ENCODE measurements at regions not wholly inside any gene's neighbourhood (a gene's known extent, or its start where the extent isn't known, plus 50 kb on each side); places are given as distances from the start of the nearest gene placed in this dataset.
"Not testable (repeated sequence)": the region's sequence is repeated elsewhere in the genome, so short reads cannot be mapped to it uniquely, and the experiment has no call there.

- no peak for DNase-seq
Measured at GRCh38 chr4:27728892-27729291, 868.3 kb downstream of the STIM2 start.

DNA sequence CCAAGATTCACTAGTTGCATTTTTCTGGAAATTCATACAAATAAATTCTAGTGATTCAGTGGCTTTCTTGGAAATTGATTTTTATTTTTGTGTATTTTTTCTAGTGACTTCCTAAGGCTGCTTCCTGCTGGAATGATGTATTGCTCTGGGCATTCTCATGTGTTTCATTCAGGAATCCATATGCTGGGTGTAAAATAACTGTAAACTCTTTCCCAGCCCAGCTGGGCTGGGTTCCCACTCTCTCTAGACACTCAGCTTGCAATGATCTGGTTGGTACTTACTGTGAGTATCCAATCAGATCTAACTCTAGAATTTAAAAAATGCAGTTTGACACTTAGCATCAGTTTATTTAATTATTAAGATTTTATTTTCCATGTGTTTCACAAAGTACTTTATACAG, 882.2 kb downstream of the STIM2 start:
- peak; percentile 38 to 46 for DNase-seq

DNA sequence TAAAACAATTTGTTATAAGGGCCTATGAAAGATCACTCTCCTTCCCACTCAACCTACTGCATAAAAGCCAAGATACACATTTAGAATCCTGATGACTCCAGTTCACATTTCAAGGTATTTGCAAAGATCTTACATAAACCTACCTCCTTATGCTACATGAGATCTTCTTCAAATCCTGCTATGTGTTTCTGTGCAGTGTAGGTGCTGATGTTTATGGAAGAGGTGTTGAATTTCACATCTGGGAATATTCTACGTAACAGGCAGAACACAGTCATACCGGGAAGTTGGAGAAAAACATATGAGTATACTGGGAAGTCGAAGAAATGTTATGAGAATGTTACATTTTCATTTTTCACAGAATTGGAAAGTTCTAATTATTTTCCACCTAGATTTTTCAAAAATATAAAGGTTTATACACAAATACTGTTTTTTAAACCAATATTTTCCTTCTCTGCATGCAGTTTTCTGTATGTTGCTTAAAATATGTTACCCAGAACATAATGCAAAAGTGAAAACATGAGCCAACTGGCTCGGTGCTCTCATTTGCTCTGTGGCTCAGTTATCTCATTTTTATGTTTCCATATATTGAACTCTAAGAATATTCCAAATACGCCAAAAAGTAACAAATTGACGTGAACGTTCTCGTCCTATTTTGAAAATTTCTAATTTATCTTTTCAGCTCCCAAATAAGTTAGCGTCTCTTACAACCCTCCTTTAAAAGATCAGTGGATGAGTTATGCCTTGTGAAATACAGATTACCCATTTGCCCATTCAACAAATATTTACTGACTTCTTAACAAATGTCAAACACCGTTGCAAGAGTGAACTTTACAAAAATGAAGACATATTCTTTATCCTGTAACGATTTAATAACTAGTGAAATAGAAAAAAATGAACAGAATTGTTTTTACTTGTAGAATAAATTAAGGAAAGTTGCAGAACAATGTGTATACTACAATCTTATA, 899.3 kb downstream of the STIM2 start:
- DNase-seq, result no peak

DNA sequence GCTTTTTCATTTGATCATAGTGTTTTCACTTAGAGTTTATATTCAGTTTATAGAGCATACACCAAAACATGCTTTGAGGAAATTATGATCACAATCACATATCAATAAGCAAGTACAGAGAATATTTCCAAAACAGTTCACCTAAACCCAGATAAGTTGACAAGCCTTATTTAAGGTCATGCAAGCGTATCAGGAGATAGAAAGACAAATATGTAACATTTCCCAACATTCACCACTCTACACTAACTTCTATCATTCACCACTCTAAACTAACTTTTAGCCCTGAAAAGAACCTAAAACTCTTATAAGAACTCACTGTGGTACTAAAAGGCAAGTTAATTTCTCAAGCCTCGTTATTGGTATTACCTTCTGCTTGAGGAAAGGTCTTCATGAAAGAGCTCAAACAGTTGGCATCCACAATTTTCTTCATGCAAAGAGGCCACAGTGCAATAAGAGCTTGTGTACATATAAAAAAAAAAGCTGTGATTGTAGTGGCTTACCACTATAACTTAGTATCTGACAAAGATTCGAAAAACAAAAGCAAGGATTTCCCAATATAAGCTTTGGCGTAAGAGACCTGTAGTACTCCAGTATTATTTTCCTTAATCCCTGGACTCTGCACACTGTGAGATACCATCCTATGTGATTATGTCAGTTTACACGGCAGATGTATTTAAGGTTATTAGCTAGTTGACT, 903.3 kb downstream of the STIM2 start:
- no peak for DNase-seq

DNA sequence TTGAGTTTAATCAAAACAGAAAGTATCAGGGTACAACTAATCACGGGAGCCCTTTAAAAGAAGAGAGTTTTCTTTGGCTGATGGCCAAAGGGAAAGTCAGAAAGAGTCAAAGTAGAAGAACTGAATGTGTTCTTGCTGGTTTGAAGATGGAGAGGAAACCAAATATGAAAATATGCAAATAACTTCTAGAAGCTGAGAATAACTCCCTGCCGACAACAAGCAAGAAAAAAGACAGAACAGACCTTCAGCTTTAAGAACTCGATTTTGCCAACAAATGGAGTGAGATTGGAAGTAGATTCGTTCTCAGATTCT, 903.8 kb downstream of the STIM2 start:
- no peak for DNase-seq

DNA sequence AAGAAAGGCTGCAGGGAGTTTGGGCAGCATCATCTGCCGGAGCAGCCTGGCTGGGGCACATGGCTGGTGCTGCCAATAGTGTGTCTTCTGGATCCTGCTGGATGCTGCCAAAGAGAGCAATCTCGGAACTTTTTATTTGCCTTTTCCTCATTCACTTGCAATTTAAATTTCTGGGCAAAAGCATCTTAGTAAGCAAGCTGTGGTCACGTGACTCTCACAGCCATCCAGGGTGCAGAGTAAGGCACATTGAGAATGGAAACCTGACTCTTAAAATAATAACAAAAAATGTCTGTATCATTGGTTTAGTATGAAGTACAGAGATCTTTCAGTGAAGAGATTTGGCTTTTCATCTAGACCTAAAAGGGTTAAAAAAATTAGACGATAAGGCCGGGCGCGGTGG, 910.3 kb downstream of the STIM2 start:
- DNase-seq, result no peak

GRCh38 chr4:27775156-27775555, 914.5 kb downstream of the STIM2 start:
- no peak for DNase-seq

DNA sequence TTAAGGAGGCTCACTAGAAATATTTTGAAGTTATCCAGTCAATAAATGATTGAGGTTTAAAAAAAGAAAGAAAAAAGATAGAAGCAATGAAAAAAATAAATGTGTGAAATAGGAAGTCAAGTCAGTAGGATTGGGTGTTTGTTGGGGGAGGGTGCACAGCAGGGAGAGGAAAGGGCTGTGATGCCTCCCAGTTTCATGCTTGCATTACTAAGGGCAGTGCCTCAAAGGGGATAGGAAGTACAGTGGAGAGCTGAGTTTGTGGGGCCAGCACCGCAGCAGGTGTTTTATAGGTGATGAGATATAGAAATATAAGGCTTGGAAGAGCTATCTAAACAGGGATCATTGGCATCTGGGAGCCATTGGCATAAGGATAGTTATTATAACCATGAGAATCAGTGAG, 919.2 kb downstream of the STIM2 start:
- no peak for DNase-seq

DNA sequence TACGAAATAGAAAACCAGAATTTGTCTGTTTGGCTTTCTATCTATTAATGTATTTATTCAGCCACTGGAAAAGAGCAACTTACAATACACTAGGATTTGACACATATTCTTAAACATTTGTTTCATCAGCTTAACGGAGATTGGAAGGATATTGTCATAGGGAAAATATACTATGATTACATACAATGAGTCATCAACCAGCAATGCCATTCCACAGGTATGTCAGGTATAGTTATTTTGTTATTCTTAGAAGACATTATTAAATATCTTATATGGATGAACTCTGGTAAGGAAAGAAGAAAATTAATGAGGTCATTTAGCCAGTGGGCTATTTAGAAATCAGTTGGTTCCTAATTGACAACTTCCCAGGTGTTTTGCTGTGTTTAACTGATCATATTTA, 926.6 kb downstream of the STIM2 start:
- DNase-seq, result no peak

GRCh38 chr4:27789773-27790172, 929.1 kb downstream of the STIM2 start:
- no peak for DNase-seq

GRCh38 chr4:27790911-27791310, 930.3 kb downstream of the STIM2 start:
- no peak for DNase-seq

GRCh38 chr4:27791640-27792039, 931.0 kb downstream of the STIM2 start:
- peak; percentile 23 to 54 for DNase-seq

- DNase-seq, result no peak
Measured at GRCh38 chr4:27807207-27807606, 946.6 kb downstream of the STIM2 start.

DNA sequence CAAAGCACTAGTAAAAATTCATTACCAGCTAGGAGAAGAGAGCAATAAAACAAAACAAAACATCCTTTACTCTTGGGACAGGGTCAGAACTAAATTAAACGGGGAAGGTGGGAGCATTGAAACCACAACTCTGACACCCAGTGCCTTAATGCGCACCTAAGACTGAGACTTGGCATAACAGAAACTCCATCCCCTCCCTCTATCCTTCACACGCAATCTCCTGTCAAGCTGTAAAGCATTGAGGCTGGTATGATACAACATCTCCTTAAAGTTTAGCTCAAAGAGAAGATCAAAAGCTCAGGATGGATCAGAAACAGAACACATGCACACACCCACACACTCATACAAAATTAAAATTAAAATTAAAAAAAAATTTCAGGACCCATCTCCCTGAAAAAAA, 951.3 kb downstream of the STIM2 start:
- no peak for DNase-seq

DNA sequence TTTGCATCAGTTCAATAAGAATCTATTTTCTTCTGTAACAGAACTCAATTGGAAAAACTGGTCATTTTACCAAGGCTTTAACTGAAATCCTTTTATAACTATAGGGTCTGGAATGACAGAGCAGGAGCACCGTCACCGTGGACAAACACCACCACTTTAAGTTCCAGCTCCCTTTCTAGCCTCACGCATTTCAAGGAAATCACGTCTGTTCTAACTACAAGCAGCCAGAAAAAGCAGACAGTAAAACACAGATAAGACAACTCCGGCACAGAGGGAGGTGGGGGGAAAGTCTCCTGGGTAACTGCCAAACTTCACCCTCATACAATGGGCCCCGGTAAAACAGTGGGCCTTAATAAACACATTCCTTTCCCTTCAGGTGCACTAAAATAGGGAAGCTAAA, 952.6 kb downstream of the STIM2 start:
- DNase-seq, result not testable (repeated sequence)

DNA sequence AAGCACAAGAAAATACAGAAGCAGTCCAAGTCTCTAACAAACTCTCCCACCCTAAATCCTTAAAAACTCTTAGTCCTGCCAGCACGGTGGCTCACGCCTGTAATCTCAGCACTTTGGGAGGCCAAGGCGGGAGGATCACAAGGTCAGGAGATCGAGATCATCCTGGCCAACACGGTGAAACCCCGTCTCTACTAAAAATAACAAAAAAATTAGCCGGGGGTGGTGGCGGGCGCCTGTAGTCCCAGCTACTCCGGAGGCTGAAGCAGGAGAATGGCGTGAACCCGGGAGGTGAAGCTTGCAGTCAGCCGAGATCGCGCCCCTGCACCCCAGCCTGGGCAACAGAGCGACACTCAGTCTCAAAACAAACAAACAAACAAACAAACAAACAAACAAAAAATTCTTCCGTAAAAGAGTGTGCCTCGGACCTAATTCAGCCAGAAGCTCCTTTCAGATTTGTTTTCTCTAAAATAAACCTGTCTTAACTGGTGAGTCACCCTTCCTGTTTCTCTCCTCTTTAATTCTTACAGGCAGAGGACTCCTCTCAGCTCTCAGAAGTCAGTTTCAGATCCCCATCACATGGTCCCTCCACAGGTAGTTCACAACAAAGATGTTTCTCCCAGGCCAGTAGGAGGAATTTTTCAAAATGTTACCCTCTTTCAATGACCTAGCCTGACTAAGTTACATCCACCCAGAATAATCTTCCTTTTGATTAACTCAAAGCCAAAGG, 953.2 kb downstream of the STIM2 start:
- DNase-seq, result not testable (repeated sequence)

GRCh38 chr4:27819246-27819645, 958.6 kb downstream of the STIM2 start:
- no peak for DNase-seq

DNA sequence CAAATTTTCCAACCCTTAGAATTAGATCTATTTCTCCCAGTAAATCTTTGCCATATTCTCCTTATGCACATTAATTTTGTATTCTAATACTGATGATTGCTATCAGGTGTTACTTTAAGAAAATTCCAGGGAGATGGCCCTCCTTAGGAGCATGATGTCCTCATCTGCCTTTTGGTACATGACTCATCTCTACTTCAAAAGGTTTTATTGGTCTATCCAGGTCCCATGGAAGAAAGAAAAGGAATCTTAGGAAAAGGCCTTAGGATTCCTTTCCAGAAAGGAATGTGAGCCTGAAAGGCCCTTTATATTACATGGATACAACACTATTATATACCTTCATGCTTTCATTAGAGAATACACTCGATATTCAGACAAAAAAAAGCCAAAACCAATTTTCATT, 968.2 kb downstream of the STIM2 start:
- no peak for DNase-seq

DNA sequence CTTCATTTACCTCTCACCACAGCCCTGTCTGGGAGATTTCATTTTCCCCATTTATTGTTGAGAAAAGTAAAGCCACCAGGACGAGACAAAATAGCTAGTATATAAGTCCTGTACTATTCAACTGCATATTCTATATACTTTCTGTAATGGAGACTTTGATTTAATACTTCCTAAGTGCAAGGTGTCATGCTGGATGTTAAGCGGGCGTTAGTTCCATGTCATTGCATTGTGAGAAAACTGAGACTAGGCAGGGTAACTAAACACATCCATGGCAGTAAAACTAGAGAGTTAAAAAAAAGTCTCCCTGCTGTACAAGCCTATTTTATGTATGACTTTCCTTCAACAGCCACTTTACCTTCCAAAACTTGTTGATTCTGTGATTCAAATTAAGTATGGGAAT, 969.6 kb downstream of the STIM2 start:
- DNase-seq, result no peak

DNA sequence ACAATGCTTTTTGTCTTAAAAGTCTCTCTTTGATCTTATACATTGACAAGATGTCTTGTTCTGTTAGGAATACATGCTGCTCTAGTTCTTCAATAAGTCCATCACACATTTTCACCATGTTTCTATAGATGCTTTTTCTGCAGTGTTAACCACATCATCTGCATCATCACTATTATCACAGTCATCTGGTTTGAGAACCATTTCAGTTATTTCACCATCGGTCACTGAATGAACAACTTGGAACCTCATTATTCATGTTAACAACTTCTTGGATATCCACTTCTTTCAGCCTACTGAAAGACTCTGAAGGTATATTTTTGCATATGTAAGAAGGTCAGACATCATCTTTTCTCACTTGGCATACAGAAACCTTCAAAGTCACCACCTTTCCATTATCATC, 975.2 kb downstream of the STIM2 start:
- no peak for DNase-seq

DNA sequence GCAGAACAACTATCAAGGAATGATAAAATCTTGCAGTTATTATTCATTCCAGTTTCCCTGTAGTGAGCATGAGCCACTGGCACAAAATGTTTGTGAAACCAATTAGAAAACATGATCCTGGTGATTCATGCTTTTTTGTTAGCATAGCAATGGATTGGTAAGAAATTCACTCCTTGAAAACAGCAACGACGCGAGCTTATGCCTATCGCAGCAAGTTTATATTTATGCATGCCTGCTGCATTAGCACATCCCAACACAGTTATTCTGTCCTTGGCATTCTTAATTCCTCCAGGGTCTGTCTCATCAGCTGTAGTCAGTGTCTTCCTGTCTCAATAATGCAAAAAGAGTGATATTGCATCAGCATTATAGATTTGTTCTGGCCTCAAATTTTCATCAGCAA, 975.9 kb downstream of the STIM2 start:
- no peak for DNase-seq

- DNase-seq, result no peak
Measured at GRCh38 chr4:27843776-27844175, 983.1 kb downstream of the STIM2 start.

GRCh38 chr4:27844376-27844775, 983.7 kb downstream of the STIM2 start:
- DNase-seq, result no peak

Data from right lung (tissue), 2 donors.